ENCODE measurements at regions not wholly inside any gene's neighbourhood (a gene's known extent, or its start where the extent isn't known, plus 50 kb on each side); places are given as distances from the start of the nearest gene placed in this dataset.

- TF ChIP-seq CTCF (IDR thresholded peaks at IDR 0.05) (no peak), POLR2A (IDR thresholded peaks at IDR 0.05) (no peak)
These were observed 104.4 kb upstream of the BTBD3 start for GRCh38 chr20:11813106-11813890.
